ENCODE measurements at regions not wholly inside any gene's neighbourhood (a gene's known extent, or its start where the extent isn't known, plus 50 kb on each side); places are given as distances from the start of the nearest gene placed in this dataset.
"Not testable (repeated sequence)": the region's sequence is repeated elsewhere in the genome, so short reads cannot be mapped to it uniquely, and the experiment has no call there.

- TF ChIP-seq CTCF (IDR thresholded peaks at IDR 0.05; ENCODE audit: low read depth, low read length, missing control alignments), result no peak
- Histone ChIP-seq H3K27me3 (replicated peaks) (no peaks in the 10 kb centered on the region), H3K27ac (no peak overlapping the region), H3K4me3 (ENCODE audit: low read depth, low read length) (no peak overlapping the region), H3K36me3 (replicated peaks) (no peaks in the 10 kb centered on the region)
- in situ Hi-C loops (cut with HindIII; ENCODE audit: low pct_ligation_motif_present, low sequenced_read_pairs), result no loop called here
- no peak for DNase-seq
Measured at GRCh38 chr17:52995147-52995546, 827.6 kb upstream of the KIF2B start.

GRCh38 chr17:52986056-52986662 is 827.6 kb upstream of the CA10 start:
- Histone ChIP-seq H3K36me3 (replicated peaks) (no peaks in the 10 kb centered on the region), H3K27ac (no peak overlapping the region), H3K27me3 (replicated peaks) (no peaks in the 10 kb centered on the region), H3K4me3 (ENCODE audit: low read depth, low read length) (no peak overlapping the region)
- DNase-seq, result no peak
- in situ Hi-C loops (cut with HindIII; ENCODE audit: low pct_ligation_motif_present, low sequenced_read_pairs), result no loop called here
- no peak for TF ChIP-seq CTCF (IDR thresholded peaks at IDR 0.05; ENCODE audit: low read depth, low read length, missing control alignments)

GRCh38 chr17:52982331-52982730 is 823.8 kb upstream of the CA10 start:
- Histone ChIP-seq H3K4me3 (ENCODE audit: low read depth, low read length) (no peak overlapping the region), H3K27ac (no peak overlapping the region), H3K36me3 (replicated peaks) (no peaks in the 10 kb centered on the region), H3K27me3 (replicated peaks) (no peaks in the 10 kb centered on the region)
- no peak for TF ChIP-seq CTCF (IDR thresholded peaks at IDR 0.05; ENCODE audit: low read depth, low read length, missing control alignments)
- in situ Hi-C loops (cut with HindIII; ENCODE audit: low pct_ligation_motif_present, low sequenced_read_pairs), result no loop called here
- no peak for DNase-seq

- H3K27ac ChIP-seq, result no peak overlapping the region
- no peak for TF ChIP-seq CTCF (IDR thresholded peaks at IDR 0.05; ENCODE audit: low read depth, low read length, missing control alignments)
- H3K27me3 ChIP-seq (replicated peaks), result no peaks in the 10 kb centered on the region
- in situ Hi-C loops (cut with HindIII; ENCODE audit: low pct_ligation_motif_present, low sequenced_read_pairs), result no loop called here
- H3K4me3 ChIP-seq (ENCODE audit: low read depth, low read length), result no peak overlapping the region
- H3K36me3 ChIP-seq (replicated peaks), result no peaks in the 10 kb centered on the region
- DNase-seq, result no peak
Measured at GRCh38 chr17:52979921-52980320, 821.4 kb upstream of the CA10 start.

GRCh38 chr17:52965856-52966255 is 807.3 kb upstream of the CA10 start:
- in situ Hi-C loops (cut with HindIII; ENCODE audit: low pct_ligation_motif_present, low sequenced_read_pairs), result no loop called here
- H3K27ac ChIP-seq, result no peak overlapping the region
- H3K36me3 ChIP-seq (replicated peaks), result no peaks in the 10 kb centered on the region
- no peak for TF ChIP-seq CTCF (IDR thresholded peaks at IDR 0.05; ENCODE audit: low read depth, low read length, missing control alignments)
- no peak overlapping the region for H3K4me3 ChIP-seq (ENCODE audit: low read depth, low read length)
- H3K27me3 ChIP-seq (replicated peaks), result no peaks in the 10 kb centered on the region
- DNase-seq, result no peak

- H3K36me3 ChIP-seq (replicated peaks); in situ Hi-C loops (cut with HindIII; ENCODE audit: low pct_ligation_motif_present, low sequenced_read_pairs); DNase-seq: not testable (repeated sequence)
Measured at GRCh38 chr17:52961751-52962150, 803.2 kb upstream of the CA10 start.

More at GRCh38 chr17:52961751-52962150, 803.2 kb upstream of the CA10 start:
- H3K4me3 ChIP-seq (ENCODE audit: low read depth, low read length); H3K27ac ChIP-seq; H3K27me3 ChIP-seq (replicated peaks): not testable (repeated sequence)
